SKM-1 treated with dmso at 0.1 percent for 144 hours (cell line): ENCODE measurements at regions not wholly inside any gene's neighbourhood (a gene's known extent, or its start where the extent isn't known, plus 50 kb on each side); places are given as distances from the start of the nearest gene placed in this dataset.

Source experiments
- DNase-seq: peaks from one replicate; lab custom pipeline; 2025; ENCODE audit not compliant: unreplicated experiment; lab: John Stamatoyannopoulos, UW

GRCh38 chr10:58969576-58969975 lies 206.9 kb upstream of the PHYHIPL start:
- no peak for DNase-seq

- no peak for DNase-seq
These were observed 206.1 kb upstream of the PHYHIPL start for GRCh38 chr10:58970160-58970915.

- DNase-seq = no peak
These were observed 205.2 kb upstream of the PHYHIPL start for GRCh38 chr10:58971211-58971610.

GRCh38 chr10:58971796-58972491 lies 204.5 kb upstream of the PHYHIPL start:
- DNase-seq = no peak

- DNase-seq = no peak
These were observed 203.7 kb upstream of the PHYHIPL start for GRCh38 chr10:58972576-58973234.

- DNase-seq = no peak
These were observed 203.2 kb upstream of the PHYHIPL start for GRCh38 chr10:58973235-58973595.

- no peak for DNase-seq
These were observed 200.2 kb upstream of the PHYHIPL start for GRCh38 chr10:58976254-58976653.

- DNase-seq = no peak
These were observed 196.7 kb upstream of the PHYHIPL start for GRCh38 chr10:58979711-58980110.

GRCh38 chr10:58980826-58981415 lies 195.5 kb upstream of the PHYHIPL start:
- no peak for DNase-seq

- no peak for DNase-seq
These were observed 194.6 kb upstream of the PHYHIPL start for GRCh38 chr10:58981846-58982245.

- DNase-seq = no peak
These were observed 193.8 kb upstream of the PHYHIPL start for GRCh38 chr10:58982470-58983239.

GRCh38 chr10:58985216-58985615 lies 191.2 kb upstream of the PHYHIPL start:
- no peak for DNase-seq

GRCh38 chr10:58989486-58990039 lies 186.9 kb upstream of the PHYHIPL start:
- no peak for DNase-seq

GRCh38 chr10:58990693-58991092 lies 185.8 kb upstream of the PHYHIPL start:
- DNase-seq = no peak

- no peak for DNase-seq
These were observed 184.6 kb upstream of the PHYHIPL start for GRCh38 chr10:58991856-58992255.

GRCh38 chr10:58992830-58993460 lies 183.5 kb upstream of the PHYHIPL start:
- no peak for DNase-seq

- DNase-seq = no peak
These were observed 182.8 kb upstream of the PHYHIPL start for GRCh38 chr10:58993480-58994221.

- DNase-seq = no peak
These were observed 182.0 kb upstream of the PHYHIPL start for GRCh38 chr10:58994226-58995057.
